Thyroid gland (tissue), 4 donors: ENCODE measurements at regions not wholly inside any gene's neighbourhood (a gene's known extent, or its start where the extent isn't known, plus 50 kb on each side); places are given as distances from the start of the nearest gene placed in this dataset.

Source experiments
- CTCF ChIP-seq, 6 experiments: fragments of 200-600 bp in 3 of 6; fragments of 450-650 bp in 3 of 6; sonication (generic) in 3 of 6; IDR thresholded peaks; one replicate each; pipeline ENCODE4 v1.5.1; 2016 to 2019; ENCODE audit warnings: antibody characterized with exemption in 6 of 6, mild to moderate bottlenecking in 2 of 6, inconsistent platforms in 1 of 6, moderate library complexity in 1 of 6
- POLR2A ChIP-seq, 2 donors: fragments of 450-650 bp; IDR thresholded peaks; one replicate each; pipeline ENCODE4 v1.6.1; 2017; ENCODE audit warnings: antibody characterized with exemption in 2 of 2, mild to moderate bottlenecking in 2 of 2, moderate library complexity in 1 of 2

GRCh38 chrX:137187540-137187939 is 153.7 kb upstream of the GPR101 start:
- TF ChIP-seq CTCF (IDR thresholded peaks at IDR 0.05) (no peak), POLR2A (IDR thresholded peaks at IDR 0.05) (no peak)
